ENCODE measurements at regions not wholly inside any gene's neighbourhood (a gene's known extent, or its start where the extent isn't known, plus 50 kb on each side); places are given as distances from the start of the nearest gene placed in this dataset.

- TF ChIP-seq, protein P1, sequence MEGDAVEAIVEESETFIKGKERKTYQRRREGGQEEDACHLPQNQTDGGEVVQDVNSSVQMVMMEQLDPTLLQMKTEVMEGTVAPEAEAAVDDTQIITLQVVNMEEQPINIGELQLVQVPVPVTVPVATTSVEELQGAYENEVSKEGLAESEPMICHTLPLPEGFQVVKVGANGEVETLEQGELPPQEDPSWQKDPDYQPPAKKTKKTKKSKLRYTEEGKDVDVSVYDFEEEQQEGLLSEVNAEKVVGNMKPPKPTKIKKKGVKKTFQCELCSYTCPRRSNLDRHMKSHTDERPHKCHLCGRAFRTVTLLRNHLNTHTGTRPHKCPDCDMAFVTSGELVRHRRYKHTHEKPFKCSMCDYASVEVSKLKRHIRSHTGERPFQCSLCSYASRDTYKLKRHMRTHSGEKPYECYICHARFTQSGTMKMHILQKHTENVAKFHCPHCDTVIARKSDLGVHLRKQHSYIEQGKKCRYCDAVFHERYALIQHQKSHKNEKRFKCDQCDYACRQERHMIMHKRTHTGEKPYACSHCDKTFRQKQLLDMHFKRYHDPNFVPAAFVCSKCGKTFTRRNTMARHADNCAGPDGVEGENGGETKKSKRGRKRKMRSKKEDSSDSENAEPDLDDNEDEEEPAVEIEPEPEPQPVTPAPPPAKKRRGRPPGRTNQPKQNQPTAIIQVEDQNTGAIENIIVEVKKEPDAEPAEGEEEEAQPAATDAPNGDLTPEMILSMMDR (conservative IDR thresholded peaks at IDR 0.05; ENCODE audit: low read depth, low read length), result no peak
- H3K4me3 ChIP-seq (ENCODE audit: low read depth, low read length), result no peak overlapping the region
Observed at GRCh38 chr17:31757097-31757496, 101.9 kb downstream of the COPRS start.

DNA sequence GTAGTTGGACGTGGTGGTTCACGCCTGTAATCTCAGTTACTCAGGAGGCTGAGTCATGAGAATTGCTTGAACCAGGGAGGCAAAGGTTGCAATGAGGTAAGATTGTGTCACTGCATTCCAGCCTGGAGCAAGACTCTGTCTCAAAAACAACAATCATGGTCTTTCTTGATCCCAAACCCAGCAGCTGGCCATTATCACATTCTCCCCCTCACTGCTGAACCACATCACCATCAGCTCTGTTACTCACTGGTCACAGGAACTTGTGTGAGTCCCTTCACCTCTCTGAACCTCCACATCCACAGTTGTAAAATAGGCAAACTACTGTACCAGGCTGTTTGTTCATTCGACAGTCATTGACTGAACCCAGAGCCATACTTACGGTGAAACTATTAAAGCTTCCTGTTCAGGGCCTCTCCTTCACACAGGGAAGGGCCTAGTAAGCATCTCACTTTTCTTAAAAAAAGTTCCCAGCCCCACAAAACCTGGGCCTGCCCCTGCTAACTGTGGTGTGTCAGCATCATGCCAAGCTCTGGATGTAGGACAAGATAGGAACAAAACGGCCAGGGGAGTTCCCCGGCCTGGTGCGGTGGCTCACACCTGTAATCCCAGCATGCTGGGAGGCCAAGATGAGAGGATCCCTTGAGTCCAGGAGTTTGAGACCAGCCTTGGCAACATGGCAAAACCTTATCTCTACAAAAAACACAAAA lies 104.7 kb downstream of the COPRS start:
- no peak overlapping the region for H3K4me3 ChIP-seq (ENCODE audit: low read depth, low read length)
- TF ChIP-seq, protein P1 (conservative IDR thresholded peaks at IDR 0.05; ENCODE audit: low read depth, low read length), result no peak
- DNase-seq (ENCODE audit: low read depth), result peak; percentile 87

More at GRCh38 chr17:31757097-31757496, 101.9 kb downstream of the COPRS start:
- no peak for DNase-seq (ENCODE audit: low read depth)

- TF ChIP-seq, protein P1 (conservative IDR thresholded peaks at IDR 0.05; ENCODE audit: low read depth, low read length), result no peak
- DNase-seq (ENCODE audit: low read depth), result no peak
- H3K4me3 ChIP-seq (ENCODE audit: low read depth, low read length), result no peak overlapping the region
Observed at GRCh38 chr17:31753011-31753410, 106.0 kb downstream of the COPRS start.

DNA sequence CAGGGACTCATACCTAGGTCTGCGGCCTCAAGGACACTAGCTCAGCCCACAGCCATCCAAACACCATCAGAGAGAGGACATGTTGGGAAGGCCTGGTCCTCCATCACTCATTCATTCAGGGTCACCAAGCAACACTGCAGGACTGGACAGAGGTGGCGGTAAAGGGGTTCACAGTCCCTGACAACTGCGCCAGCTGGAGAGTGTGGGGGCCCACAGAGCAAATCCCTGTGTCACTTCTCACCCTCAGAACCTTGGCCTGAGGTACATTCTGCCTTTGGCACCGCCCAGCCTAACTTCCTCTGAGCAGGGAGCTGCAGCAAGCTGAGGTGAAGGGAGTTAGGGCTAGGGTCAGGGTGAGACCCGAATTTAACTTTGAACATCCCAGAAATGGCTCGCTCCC lies 106.5 kb downstream of the COPRS start:
- no peak for DNase-seq (ENCODE audit: low read depth)
- TF ChIP-seq, protein P1 (conservative IDR thresholded peaks at IDR 0.05; ENCODE audit: low read depth, low read length), result no peak
- H3K4me3 ChIP-seq (ENCODE audit: low read depth, low read length), result no peak overlapping the region

DNA sequence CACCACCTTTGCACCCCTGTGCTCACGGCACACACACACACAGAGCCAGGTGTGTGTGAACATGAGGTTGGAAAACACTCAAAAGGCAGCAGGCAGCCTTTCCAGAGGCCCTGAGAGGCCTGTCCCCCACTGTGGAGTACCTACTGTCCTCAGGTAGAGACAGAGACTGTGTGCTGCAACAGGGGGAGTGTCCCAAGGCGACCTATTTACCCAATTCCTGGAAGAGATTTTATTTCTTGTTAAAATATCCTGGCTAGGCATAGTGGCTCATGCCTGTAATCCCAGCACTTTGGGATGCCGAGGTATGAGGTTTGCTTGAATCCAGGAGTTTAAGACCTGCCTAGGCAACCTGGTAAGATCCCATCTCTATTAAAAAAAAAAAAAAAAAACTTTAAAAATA lies 108.5 kb downstream of the COPRS start:
- no peak overlapping the region for H3K4me3 ChIP-seq (ENCODE audit: low read depth, low read length)
- TF ChIP-seq, protein P1 (conservative IDR thresholded peaks at IDR 0.05; ENCODE audit: low read depth, low read length), result no peak
- DNase-seq (ENCODE audit: low read depth), result no peak

DNA sequence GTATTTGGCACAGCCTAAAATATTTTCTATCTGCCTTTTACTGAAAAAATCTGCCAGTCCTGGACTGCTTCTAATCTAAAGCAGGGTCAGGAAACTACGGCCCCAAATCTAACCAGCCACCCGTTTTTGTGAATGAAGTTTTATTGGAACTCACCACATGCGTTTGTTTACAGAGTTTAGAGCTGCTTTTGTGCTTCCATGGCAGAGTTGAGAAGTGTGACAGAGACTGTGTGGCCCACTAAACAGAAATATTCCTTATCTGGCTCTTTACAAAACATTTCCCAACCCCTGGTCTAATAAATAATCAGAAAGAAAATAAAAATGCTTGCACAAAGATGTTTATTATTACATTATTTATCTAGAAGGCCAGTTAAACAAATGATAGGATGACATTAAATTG lies 110.2 kb downstream of the COPRS start:
- no peak overlapping the region for H3K4me3 ChIP-seq (ENCODE audit: low read depth, low read length)
- no peak for DNase-seq (ENCODE audit: low read depth)
- TF ChIP-seq, protein P1 (conservative IDR thresholded peaks at IDR 0.05; ENCODE audit: low read depth, low read length), result no peak

GRCh38 chr17:31746884-31747495 lies 112.1 kb downstream of the COPRS start:
- TF ChIP-seq, protein P1 (conservative IDR thresholded peaks at IDR 0.05; ENCODE audit: low read depth, low read length), result no peak
- DNase-seq (ENCODE audit: low read depth), result no peak
- no peak overlapping the region for H3K4me3 ChIP-seq (ENCODE audit: low read depth, low read length)
